GM10266 (cell line): ENCODE measurements at regions not wholly inside any gene's neighbourhood (a gene's known extent, or its start where the extent isn't known, plus 50 kb on each side); places are given as distances from the start of the nearest gene placed in this dataset.

ENCODE experiments used
- DNase-seq: peaks from one replicate; pipeline ENCODE4 v3.0.0; 2012; ENCODE audit errors: extremely low spot score
- CTCF ChIP-seq: IDR thresholded peaks from 2 replicates; pipeline ENCODE4 v1.5.1; 2012; ENCODE audit warnings: mild to moderate bottlenecking, low read depth; ENCODE audit not compliant: control insufficient read depth, insufficient read depth; ENCODE audit errors: missing control alignments

DNA sequence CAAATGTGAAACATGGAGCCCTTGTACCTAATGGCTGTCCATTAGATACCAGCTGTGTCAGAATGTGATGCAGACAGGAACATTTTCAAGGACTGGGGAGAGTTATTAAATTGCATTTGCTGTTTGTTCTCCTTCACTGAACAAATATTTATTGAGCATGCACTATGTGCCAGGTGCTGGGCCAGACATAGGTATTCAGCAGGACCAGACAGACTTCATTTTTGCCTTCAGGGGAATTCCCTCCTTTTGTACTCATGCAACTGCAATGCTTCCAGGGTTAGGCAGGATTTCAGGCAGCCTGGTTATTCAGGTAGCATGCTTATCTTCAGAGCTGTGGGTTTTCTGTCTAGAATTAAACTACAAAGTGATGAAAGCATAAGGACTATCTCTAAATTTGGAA is 64.2 kb upstream of the SMYD2 start:
- no peak for DNase-seq
- TF ChIP-seq CTCF, result no peak

- no peak for TF ChIP-seq CTCF
- DNase-seq, result no peak
These were observed 61.1 kb upstream of the SMYD2 start for GRCh38 chr1:214219902-214220301.

DNA sequence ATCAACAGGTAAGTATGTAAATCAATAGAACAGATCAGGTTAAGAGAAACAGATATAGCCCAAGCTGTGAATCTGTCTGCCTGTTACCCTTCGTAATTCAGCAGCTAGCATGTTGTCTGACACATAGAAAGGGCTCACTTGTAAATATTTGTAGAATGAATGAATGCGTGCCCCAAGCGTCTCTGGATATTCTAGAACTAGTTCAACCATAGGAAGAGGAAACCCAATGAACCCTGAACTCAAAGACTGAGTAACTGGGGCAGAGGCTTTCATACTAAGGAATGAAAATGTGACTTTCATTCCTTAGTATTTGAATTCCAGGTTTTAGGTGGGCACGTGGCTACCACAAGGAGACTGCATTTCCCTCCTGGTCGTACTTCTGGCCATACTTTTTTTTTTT is 60.1 kb upstream of the SMYD2 start:
- no peak for DNase-seq
- no peak for TF ChIP-seq CTCF

GRCh38 chr1:214224611-214225354 is 56.2 kb upstream of the SMYD2 start:
- DNase-seq, result no peak
- TF ChIP-seq CTCF, result no peak

DNA sequence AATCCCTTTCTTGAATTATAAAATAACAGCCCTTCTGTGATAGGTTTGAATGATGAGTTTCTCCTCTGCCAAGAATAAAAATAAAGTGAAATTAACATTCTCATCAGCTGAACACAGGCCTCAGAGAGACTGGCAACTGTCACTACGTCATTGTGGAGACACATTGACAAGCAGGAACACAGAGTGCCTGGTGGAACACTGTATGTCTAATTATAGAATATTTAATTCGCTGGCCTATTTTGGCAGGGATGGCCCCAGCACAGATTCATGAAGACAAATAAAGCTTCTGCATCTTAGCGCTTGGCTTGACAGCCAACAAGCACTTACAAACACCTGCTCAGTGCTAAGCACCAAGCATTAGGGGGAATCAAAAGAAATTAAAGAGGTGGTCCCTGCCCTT is 52.0 kb upstream of the SMYD2 start:
- TF ChIP-seq CTCF, result no peak
- DNase-seq, result no peak

- TF ChIP-seq CTCF, result no peak
- no peak for DNase-seq
These were observed 51.2 kb upstream of the SMYD2 start for GRCh38 chr1:214229736-214230135.
